HCEC 1CT (cell line): ENCODE measurements at regions not wholly inside any gene's neighbourhood (a gene's known extent, or its start where the extent isn't known, plus 50 kb on each side); places are given as distances from the start of the nearest gene placed in this dataset.

Experiments used
- DNase-seq: peaks from one replicate; pipeline ENCODE4 v3.0.0-alpha.2; 2017

- no peak for DNase-seq
Observed at GRCh38 chr3:168431491-168431890, 335.8 kb upstream of the GOLIM4 start.

- DNase-seq, result no peak
Observed at GRCh38 chr3:168427835-168428475, 332.2 kb upstream of the GOLIM4 start.

GRCh38 chr3:168427156-168427555 is 331.4 kb upstream of the GOLIM4 start:
- DNase-seq, result no peak

- no peak for DNase-seq
Observed at GRCh38 chr3:168425936-168426595, 330.3 kb upstream of the GOLIM4 start.

- DNase-seq, result no peak
Observed at GRCh38 chr3:168424059-168424734, 328.5 kb upstream of the GOLIM4 start.

- no peak for DNase-seq
Observed at GRCh38 chr3:168422843-168423242, 327.1 kb upstream of the GOLIM4 start.

GRCh38 chr3:168419091-168419490 is 323.4 kb upstream of the GOLIM4 start:
- no peak for DNase-seq

GRCh38 chr3:168417016-168417415 is 321.3 kb upstream of the GOLIM4 start:
- no peak for DNase-seq

GRCh38 chr3:168416446-168416845 is 320.7 kb upstream of the GOLIM4 start:
- DNase-seq, result no peak

GRCh38 chr3:168414149-168414548 is 318.4 kb upstream of the GOLIM4 start:
- no peak for DNase-seq

GRCh38 chr3:168407381-168407780 is 311.7 kb upstream of the GOLIM4 start:
- DNase-seq, result no peak

GRCh38 chr3:168405288-168405687 is 309.6 kb upstream of the GOLIM4 start:
- DNase-seq, result no peak

- DNase-seq, result no peak
Observed at GRCh38 chr3:168398371-168399025, 302.8 kb upstream of the GOLIM4 start.

- no peak for DNase-seq
Observed at GRCh38 chr3:168396861-168397260, 301.1 kb upstream of the GOLIM4 start.

- no peak for DNase-seq
Observed at GRCh38 chr3:168395551-168395950, 299.8 kb upstream of the GOLIM4 start.

- no peak for DNase-seq
Observed at GRCh38 chr3:168394439-168394838, 298.7 kb upstream of the GOLIM4 start.

- DNase-seq, result no peak
Observed at GRCh38 chr3:168386301-168386700, 290.6 kb upstream of the GOLIM4 start.

- DNase-seq, result no peak
Observed at GRCh38 chr3:168384990-168385389, 289.3 kb upstream of the GOLIM4 start.

- no peak for DNase-seq
Observed at GRCh38 chr3:168383573-168383972, 287.8 kb upstream of the GOLIM4 start.

GRCh38 chr3:168371846-168372245 is 276.1 kb upstream of the GOLIM4 start:
- no peak for DNase-seq

- no peak for DNase-seq
Observed at GRCh38 chr3:168364967-168365366, 269.2 kb upstream of the GOLIM4 start.

- DNase-seq, result no peak
Observed at GRCh38 chr3:168362661-168363247, 267.0 kb upstream of the GOLIM4 start.

GRCh38 chr3:168362156-168362555 is 266.4 kb upstream of the GOLIM4 start:
- no peak for DNase-seq
